Transverse colon (tissue), 4 donors: ENCODE measurements at regions not wholly inside any gene's neighbourhood (a gene's known extent, or its start where the extent isn't known, plus 50 kb on each side); places are given as distances from the start of the nearest gene placed in this dataset.

ENCODE experiments used
- EP300 ChIP-seq: sonication (generic); formaldehyde crosslinking; IDR thresholded peaks from one replicate; pipeline ENCODE4 v1.6.1; 2017; ENCODE audit warnings: antibody characterized with exemption, low read depth
- POLR2A ChIP-seq: fragments of 450-650 bp; IDR thresholded peaks from one replicate; pipeline ENCODE4 v1.6.1; 2016; ENCODE audit warnings: antibody characterized with exemption, mild to moderate bottlenecking, moderate library complexity
- POLR2AphosphoS5 ChIP-seq, 3 donors: sonication (generic); formaldehyde crosslinking; IDR thresholded peaks; one replicate each; pipeline ENCODE4 v1.6.1; 2016; ENCODE audit warnings: antibody characterized with exemption in 3 of 3
- TF ChIP-seq, protein P1 (sequence below), 5 experiments: fragments of 200-600 bp in 3 of 5; fragments of 450-650 bp in 2 of 5; sonication (generic) in 3 of 5; IDR thresholded peaks; 1 replicate in 2 of 5; 2 replicates in 3 of 5; pipeline ENCODE4 v1.5.1; 2016 to 2017; ENCODE audit warnings: antibody characterized with exemption in 5 of 5, inconsistent platforms in 3 of 5, mild to moderate bottlenecking in 2 of 5, moderate library complexity in 1 of 5

DNA sequence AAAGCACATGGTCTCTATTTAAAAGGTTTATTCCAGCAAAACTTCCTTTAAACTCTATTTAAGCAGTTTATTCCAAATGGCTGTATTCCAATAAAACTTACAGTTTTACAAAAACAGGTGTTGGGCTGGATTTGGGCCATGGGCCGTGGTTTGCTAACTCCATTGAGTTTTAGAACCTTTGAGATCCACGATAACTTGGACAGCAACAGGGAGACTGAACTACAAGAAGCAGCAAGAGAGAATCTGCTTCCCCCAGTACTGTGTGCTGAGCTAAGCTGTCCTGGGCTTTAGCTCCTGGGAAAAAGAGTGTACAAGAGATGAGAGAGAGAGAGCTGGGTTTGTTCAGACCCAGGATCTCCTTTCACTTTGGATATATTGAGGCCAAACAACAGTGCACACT, 204.0 kb upstream of the CELF2 start:
- TF ChIP-seq, protein P1, sequence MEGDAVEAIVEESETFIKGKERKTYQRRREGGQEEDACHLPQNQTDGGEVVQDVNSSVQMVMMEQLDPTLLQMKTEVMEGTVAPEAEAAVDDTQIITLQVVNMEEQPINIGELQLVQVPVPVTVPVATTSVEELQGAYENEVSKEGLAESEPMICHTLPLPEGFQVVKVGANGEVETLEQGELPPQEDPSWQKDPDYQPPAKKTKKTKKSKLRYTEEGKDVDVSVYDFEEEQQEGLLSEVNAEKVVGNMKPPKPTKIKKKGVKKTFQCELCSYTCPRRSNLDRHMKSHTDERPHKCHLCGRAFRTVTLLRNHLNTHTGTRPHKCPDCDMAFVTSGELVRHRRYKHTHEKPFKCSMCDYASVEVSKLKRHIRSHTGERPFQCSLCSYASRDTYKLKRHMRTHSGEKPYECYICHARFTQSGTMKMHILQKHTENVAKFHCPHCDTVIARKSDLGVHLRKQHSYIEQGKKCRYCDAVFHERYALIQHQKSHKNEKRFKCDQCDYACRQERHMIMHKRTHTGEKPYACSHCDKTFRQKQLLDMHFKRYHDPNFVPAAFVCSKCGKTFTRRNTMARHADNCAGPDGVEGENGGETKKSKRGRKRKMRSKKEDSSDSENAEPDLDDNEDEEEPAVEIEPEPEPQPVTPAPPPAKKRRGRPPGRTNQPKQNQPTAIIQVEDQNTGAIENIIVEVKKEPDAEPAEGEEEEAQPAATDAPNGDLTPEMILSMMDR (IDR thresholded peaks at IDR 0.05): no peak
- no peak for TF ChIP-seq EP300
- TF ChIP-seq POLR2AphosphoS5 (IDR thresholded peaks at IDR 0.05): no peak
- no peak for TF ChIP-seq POLR2A
